Adrenal gland (tissue), 5 donors: ENCODE measurements at regions not wholly inside any gene's neighbourhood (a gene's known extent, or its start where the extent isn't known, plus 50 kb on each side); places are given as distances from the start of the nearest gene placed in this dataset.

ENCODE experiments used
- CTCF ChIP-seq, 6 experiments: fragments of 450-650 bp in 4 of 6; fragments of 200-600 bp in 2 of 6; sonication (generic) in 1 of 6; IDR thresholded peaks; 1 replicate in 5 of 6; 2 replicates in 1 of 6; pipeline versions ENCODE4 v1.5.1 to v1.8.0; 2016 to 2021; ENCODE audit warnings: antibody characterized with exemption in 6 of 6, mild to moderate bottlenecking in 2 of 6, moderate library complexity in 1 of 6
- POLR2A ChIP-seq, 2 donors: fragments of 450-650 bp; IDR thresholded peaks; one replicate each; pipeline ENCODE4 v1.6.1; 2017; ENCODE audit warnings: antibody characterized with exemption in 2 of 2, mild to moderate bottlenecking in 2 of 2, moderate library complexity in 1 of 2
- donor health status: DM: no; HTN: no; CAD: no.

GRCh38 chr15:61318802-61319525 is 89.9 kb upstream of the RORA start:
- TF ChIP-seq CTCF (IDR thresholded peaks at IDR 0.05): no peak
- no peak for TF ChIP-seq POLR2A (IDR thresholded peaks at IDR 0.05)
